GM19455 (cell line): ENCODE measurements at regions not wholly inside any gene's neighbourhood (a gene's known extent, or its start where the extent isn't known, plus 50 kb on each side); places are given as distances from the start of the nearest gene placed in this dataset.
"Not testable (repeated sequence)": the region's sequence is repeated elsewhere in the genome, so short reads cannot be mapped to it uniquely, and the experiment has no call there.

Experiments used
- ATAC-seq: cut with Tn5 transposase; IDR thresholded peaks from one replicate; pipeline ENCODE4 v1.9.1; 2021; ENCODE audit not compliant: unreplicated experiment

- ATAC-seq, result no peak
These were observed 422.8 kb upstream of the HNRNPA3 start for GRCh38 chr2:176789751-176790150.

GRCh38 chr2:176790468-176790867, 422.1 kb upstream of the HNRNPA3 start:
- ATAC-seq, result no peak

DNA sequence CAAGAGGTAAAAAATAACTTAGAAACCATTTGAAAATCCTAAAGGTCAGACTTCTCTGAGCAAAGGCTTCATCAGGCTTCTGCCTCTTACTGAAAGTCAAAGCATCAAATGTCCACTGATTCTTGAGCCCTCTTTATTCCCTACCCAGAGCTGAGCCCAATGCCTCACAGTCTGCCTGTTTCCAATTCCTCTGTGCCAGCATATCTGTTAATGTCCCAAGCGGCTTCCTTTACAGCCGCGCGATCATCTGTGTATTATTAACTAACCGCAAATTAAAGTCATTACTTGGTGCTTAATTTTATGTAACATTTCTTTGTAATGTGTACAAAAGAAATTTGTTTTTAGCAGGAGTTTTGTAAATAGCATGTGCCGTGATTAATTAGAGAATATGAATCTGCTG, 418.8 kb upstream of the HNRNPA3 start:
- ATAC-seq, result no peak

GRCh38 chr2:176794392-176794791, 418.2 kb upstream of the HNRNPA3 start:
- ATAC-seq, result no peak

DNA sequence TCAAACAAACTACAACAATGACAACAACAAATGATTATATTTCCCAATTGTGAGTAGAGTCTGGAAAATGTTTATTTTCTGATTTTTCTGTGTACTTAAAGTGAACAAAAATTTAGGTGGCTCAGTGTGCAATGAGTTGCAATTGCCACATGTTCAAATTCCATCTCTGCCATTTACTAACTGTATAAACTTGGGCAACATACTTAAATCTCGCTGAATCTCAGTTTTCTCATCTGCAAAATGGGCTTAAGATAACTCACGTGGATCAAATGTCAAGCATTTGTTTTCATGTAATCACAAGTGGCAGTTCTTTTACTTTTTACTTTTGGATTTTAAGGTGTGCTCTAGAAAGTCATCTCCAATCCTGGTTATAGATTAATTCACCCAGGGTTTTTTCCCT, 416.8 kb upstream of the HNRNPA3 start:
- ATAC-seq, result no peak

DNA sequence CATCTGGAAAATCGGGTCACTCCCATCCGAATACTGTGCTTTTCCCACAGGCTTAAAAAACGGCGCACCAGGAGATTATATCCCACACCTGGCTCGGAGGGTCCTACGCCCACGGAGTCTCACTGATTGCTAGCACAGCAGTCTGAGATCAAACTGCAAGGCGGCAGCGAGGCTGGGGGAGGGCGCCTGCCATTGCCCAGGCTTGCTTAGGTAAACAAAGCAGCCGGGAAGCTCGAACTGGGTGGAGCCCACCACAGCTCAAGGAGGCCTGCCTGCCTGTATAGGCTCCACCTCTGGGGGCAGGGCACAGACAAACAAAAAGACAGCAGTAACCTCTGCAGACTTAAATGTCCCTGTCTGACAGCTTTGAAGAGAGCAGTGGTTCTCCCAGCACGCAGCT, 415.9 kb upstream of the HNRNPA3 start:
- ATAC-seq, result not testable (repeated sequence)

GRCh38 chr2:176804392-176804791, 408.2 kb upstream of the HNRNPA3 start:
- ATAC-seq, result no peak

DNA sequence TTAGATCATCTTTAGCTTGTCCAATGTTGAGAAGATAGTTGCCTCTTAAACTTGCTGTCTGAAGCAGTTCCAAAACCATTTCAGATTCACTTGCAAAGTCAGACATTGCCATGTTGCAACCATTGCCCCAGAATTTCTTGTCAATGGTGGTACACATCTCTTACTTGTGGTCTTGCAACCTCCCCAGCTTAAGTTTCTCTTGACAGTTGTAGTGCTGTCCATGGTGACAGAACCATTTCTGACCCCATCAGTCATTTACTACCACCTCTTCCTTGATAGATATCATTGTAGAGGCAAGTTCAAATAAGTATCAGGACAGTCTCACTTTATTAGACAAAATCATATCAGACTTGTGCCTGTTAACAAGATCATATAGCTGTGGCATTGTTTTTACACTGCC, 407.2 kb upstream of the HNRNPA3 start:
- ATAC-seq, result no peak

- ATAC-seq, result no peak
These were observed 400.3 kb upstream of the HNRNPA3 start for GRCh38 chr2:176812246-176812775.

GRCh38 chr2:176813156-176813555, 399.4 kb upstream of the HNRNPA3 start:
- no peak for ATAC-seq

- ATAC-seq, result no peak
These were observed 399.0 kb upstream of the HNRNPA3 start for GRCh38 chr2:176813621-176814049.

GRCh38 chr2:176814274-176814673, 398.3 kb upstream of the HNRNPA3 start:
- ATAC-seq, result no peak

- ATAC-seq, result no peak
These were observed 397.7 kb upstream of the HNRNPA3 start for GRCh38 chr2:176814740-176815367.

DNA sequence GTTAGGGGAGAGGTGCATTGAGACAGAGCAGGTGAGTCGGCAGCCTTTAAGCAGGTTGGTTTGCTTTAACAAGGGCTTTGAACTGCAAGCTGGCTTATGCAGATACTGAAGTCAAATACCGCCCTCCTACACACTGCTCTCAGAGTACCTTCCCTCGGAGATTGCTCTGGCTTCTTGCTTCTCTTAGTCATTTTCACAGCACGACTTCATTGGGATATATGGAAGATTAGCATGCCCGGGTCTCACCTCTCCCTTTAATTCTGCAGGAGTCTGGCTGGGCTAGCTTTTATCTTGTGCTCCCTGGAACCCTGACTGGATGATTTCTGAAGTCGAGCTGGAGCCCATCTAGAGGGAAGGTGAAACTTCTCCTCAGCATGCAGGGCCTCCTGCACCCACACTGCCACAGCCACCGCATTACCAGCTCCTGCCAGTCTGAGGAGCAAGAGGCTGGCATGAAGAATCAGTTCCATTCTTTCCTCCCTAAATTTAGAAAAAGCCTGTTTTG, 395.5 kb upstream of the HNRNPA3 start:
- ATAC-seq, result no peak

- no peak for ATAC-seq
These were observed 394.5 kb upstream of the HNRNPA3 start for GRCh38 chr2:176818076-176818475.

- no peak for ATAC-seq
These were observed 394.0 kb upstream of the HNRNPA3 start for GRCh38 chr2:176818617-176819016.

GRCh38 chr2:176819306-176819705, 393.3 kb upstream of the HNRNPA3 start:
- ATAC-seq, result no peak

DNA sequence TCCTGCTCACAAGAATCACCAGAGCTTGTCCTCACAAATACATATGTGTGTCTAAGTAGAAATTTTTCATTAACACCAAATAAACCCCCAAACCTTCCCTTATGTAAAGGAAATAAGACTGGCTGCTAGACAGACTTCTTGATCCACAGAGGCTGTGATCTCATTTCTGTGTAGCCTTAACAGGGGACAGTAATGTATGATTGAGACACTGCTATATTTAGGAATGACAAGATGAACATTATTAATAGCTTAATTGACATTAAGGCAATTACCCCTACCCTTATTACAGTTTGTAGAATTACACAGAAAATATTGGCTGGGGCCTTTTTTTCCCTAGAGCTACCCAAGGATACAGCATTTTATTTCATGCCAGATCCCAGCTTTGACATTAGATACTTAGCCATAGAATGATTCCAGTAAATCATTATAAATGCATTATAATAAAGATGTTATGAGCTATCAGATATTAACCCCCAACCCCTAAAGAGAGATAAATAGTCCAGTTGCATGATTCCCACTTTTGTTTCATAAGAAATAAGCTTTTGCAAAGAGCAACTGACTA, 392.1 kb upstream of the HNRNPA3 start:
- no peak for ATAC-seq

DNA sequence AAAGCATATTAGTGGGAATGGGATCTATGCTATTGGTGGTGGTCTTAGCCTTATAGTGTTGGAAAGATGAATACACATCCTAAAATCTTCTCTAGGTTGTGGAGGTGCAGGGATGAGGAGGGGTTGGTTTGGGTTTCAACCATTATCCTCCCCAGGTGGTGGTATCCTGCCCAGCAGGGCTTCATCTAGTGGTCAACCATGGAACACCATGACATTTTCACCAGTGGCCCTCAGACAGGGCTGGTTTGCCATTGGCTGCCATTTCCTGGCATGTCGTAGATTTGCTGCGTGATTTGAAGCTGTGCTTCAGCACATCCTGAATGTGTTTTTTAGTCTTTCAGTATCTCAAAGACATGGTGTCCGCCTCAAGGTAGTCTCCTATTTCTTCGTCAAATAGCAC, 391.2 kb upstream of the HNRNPA3 start:
- no peak for ATAC-seq

- ATAC-seq, result no peak
These were observed 390.5 kb upstream of the HNRNPA3 start for GRCh38 chr2:176822060-176822459.

GRCh38 chr2:176826356-176826755, 386.2 kb upstream of the HNRNPA3 start:
- no peak for ATAC-seq

GRCh38 chr2:176826984-176827668, 385.5 kb upstream of the HNRNPA3 start:
- ATAC-seq, result no peak
